GM23338 (cell line): ENCODE measurements at regions not wholly inside any gene's neighbourhood (a gene's known extent, or its start where the extent isn't known, plus 50 kb on each side); places are given as distances from the start of the nearest gene placed in this dataset.
A peak's percentile ranks its signal among the peaks of the same experiment; 100 is the strongest.

Source experiments
- ATAC-seq: fragments of 200-7000 bp; cut with Tn5 transposase; 3 replicates; pipeline ENCODE4 v1.9.1; 2020
- DNase-seq: peaks from one replicate; pipeline ENCODE4 v3.0.0-alpha.2; 2015; ENCODE audit warnings: low spot score
- H2AFZ ChIP-seq: fragments of 200-600 bp; sonication (generic); 2 replicates; pipeline ENCODE4 v1.8.0; 2016; ENCODE audit warnings: antibody characterized with exemption, mild to moderate bottlenecking, moderate library complexity
- H3F3A ChIP-seq: fragments of 200-600 bp; sonication (generic); replicated peaks from 2 replicates; pipeline ENCODE4 v1.8.0; 2017; ENCODE audit warnings: antibody characterized with exemption, mixed run types, low read depth
- H3K27ac ChIP-seq: fragments of 200-600 bp; sonication (generic); 2 replicates; pipeline ENCODE4 v1.6.1; 2016; ENCODE audit warnings: low read depth
- H3K27me3 ChIP-seq: fragments of 200-600 bp; sonication (generic); 2 replicates; pipeline ENCODE4 v1.8.0; 2016; ENCODE audit warnings: mild to moderate bottlenecking, mixed run types, moderate library complexity; ENCODE audit not compliant: insufficient read depth
- H3K36me3 ChIP-seq: fragments of 200-600 bp; sonication (generic); 2 replicates; pipeline ENCODE4 v1.8.0; 2016; ENCODE audit warnings: mild to moderate bottlenecking; ENCODE audit not compliant: insufficient read depth
- H3K4me1 ChIP-seq: fragments of 200-600 bp; sonication (generic); 2 replicates; pipeline ENCODE4 v1.8.0; 2016; ENCODE audit warnings: mild to moderate bottlenecking, moderate library complexity; ENCODE audit not compliant: insufficient read depth
- H3K4me2 ChIP-seq: fragments of 200-600 bp; sonication (generic); 2 replicates; pipeline ENCODE4 v1.7.1; 2017; ENCODE audit warnings: mixed run types
- H3K4me3 ChIP-seq: fragments of 200-600 bp; sonication (generic); 2 replicates; pipeline ENCODE4 v1.6.1; 2016; ENCODE audit warnings: mixed run types
- H3K79me2 ChIP-seq: fragments of 200-600 bp; sonication (generic); replicated peaks from 2 replicates; pipeline ENCODE4 v1.8.0; 2017; ENCODE audit warnings: mild to moderate bottlenecking; ENCODE audit not compliant: insufficient read depth
- H3K9me2 ChIP-seq: fragments of 200-600 bp; sonication (generic); 2 replicates; pipeline ENCODE4 v1.8.0; 2017; ENCODE audit not compliant: insufficient read depth
- H4K20me1 ChIP-seq: fragments of 200-600 bp; sonication (generic); replicated peaks from 2 replicates; pipeline ENCODE4 v1.8.0; 2017; ENCODE audit warnings: mild to moderate bottlenecking; ENCODE audit not compliant: insufficient read depth
- H3K27ac Mint-ChIP-seq: 2 replicates; pipeline ENCODE4 v1.8.0; 2020; ENCODE audit warnings: inconsistent platforms, mild to moderate bottlenecking, moderate library complexity, mixed read lengths
- H3K27me3 Mint-ChIP-seq: 3 replicates; pipeline ENCODE4 v1.8.0; 2022; ENCODE audit warnings: low read depth, mild to moderate bottlenecking, moderate library complexity, mixed read lengths, inconsistent platforms; ENCODE audit not compliant: insufficient read depth, poor library complexity
- H3K36me3 Mint-ChIP-seq: 3 replicates; pipeline ENCODE4 v1.8.0; 2021; ENCODE audit warnings: low read depth, mild to moderate bottlenecking, inconsistent platforms, moderate library complexity, mixed read lengths
- H3K4me1 Mint-ChIP-seq: 3 replicates; pipeline ENCODE4 v1.8.0; 2020; ENCODE audit warnings: mild to moderate bottlenecking, inconsistent platforms, mixed read lengths
- H3K4me3 Mint-ChIP-seq: 3 replicates; pipeline ENCODE4 v1.8.0; 2021; ENCODE audit warnings: moderate library complexity, mild to moderate bottlenecking, inconsistent platforms, mixed read lengths
- H3K9me3 Mint-ChIP-seq: 3 replicates; pipeline ENCODE4 v1.8.0; 2020; ENCODE audit warnings: moderate library complexity, mild to moderate bottlenecking, inconsistent platforms, mixed read lengths
- CREB1 ChIP-seq: fragments of 250-450 bp; sonication (Bioruptor Pico); IDR thresholded peaks from 2 replicates; pipeline ENCODE4 v1.5.0; 2020; ENCODE audit warnings: low read depth, mild to moderate bottlenecking, moderate library complexity
- ETS1 ChIP-seq: IDR thresholded peaks from 2 replicates; pipeline ENCODE4 v1.6.1; 2016; ENCODE audit warnings: antibody characterized with exemption
- EZH2phosphoT487 ChIP-seq: fragments of 200-600 bp; sonication (generic); IDR thresholded peaks from one replicate; pipeline ENCODE4 v1.8.1; 2018; ENCODE audit warnings: antibody characterized with exemption; ENCODE audit not compliant: unreplicated experiment
- JUNB ChIP-seq: IDR thresholded peaks from one replicate; pipeline ENCODE4 v1.6.1; 2016; ENCODE audit warnings: antibody characterized with exemption; ENCODE audit not compliant: unreplicated experiment
- NANOG ChIP-seq: IDR thresholded peaks from 2 replicates; pipeline ENCODE4 v1.6.1; 2016; ENCODE audit warnings: antibody characterized with exemption, borderline replicate concordance
- REST ChIP-seq: IDR thresholded peaks from one replicate; pipeline ENCODE4 v1.6.1; 2018; ENCODE audit warnings: antibody characterized with exemption; ENCODE audit not compliant: unreplicated experiment
- ZNF462 ChIP-seq: fragments of 250-450 bp; sonication (Bioruptor Pico); IDR thresholded peaks from 2 replicates; pipeline ENCODE4 v1.5.0; 2020; ENCODE audit warnings: mild to moderate bottlenecking, moderate library complexity

- peak overlapping the region; percentile 79 for H3K27ac Mint-ChIP-seq
- no peak for TF ChIP-seq EZH2phosphoT487
- TF ChIP-seq ETS1: no peak
- no peak for TF ChIP-seq ZNF462 (CRISPR knock-in tag)
- no peak for TF ChIP-seq NANOG
- no peak for TF ChIP-seq JUNB
- no peaks in the 10 kb centered on the region for H3K27me3 Mint-ChIP-seq
- no peaks in the 10 kb centered on the region for H3K27me3 ChIP-seq
- no peak overlapping the region for H3K4me3 ChIP-seq
- no peak overlapping the region for H3K4me3 Mint-ChIP-seq
- H3K27ac ChIP-seq: peak overlapping the region; percentile 61
- DNase-seq: peak; percentile 4
- no peaks in the 10 kb centered on the region for H3K79me2 ChIP-seq
- H3K4me1 ChIP-seq: peaks cover 24% of the 10 kb centered on the region
- no peaks in the 10 kb centered on the region for H4K20me1 ChIP-seq
- 0 out of 2 replicates have a peak overlapping the region, but pooled peaks have one; percentile 24 for H3K4me2 ChIP-seq
- H2AFZ ChIP-seq: peak overlapping the region; percentile 84; the same call in 1 of the 2 replicates
- H3K4me1 Mint-ChIP-seq: peaks cover 6% of the 10 kb centered on the region
- ATAC-seq: no peak; the same call in 2 of the 3 replicates
- H3K9me3 Mint-ChIP-seq: no peaks in the 10 kb centered on the region
- H3K9me2 ChIP-seq: no peaks in the 10 kb centered on the region
- H3K36me3 ChIP-seq: no peaks in the 10 kb centered on the region
- peaks cover 5% of the 10 kb centered on the region; the same call in 2 of the 3 replicates for H3K36me3 Mint-ChIP-seq
- H3F3A ChIP-seq: no peaks in the 10 kb centered on the region
These were observed 1329.8 kb downstream of the DSC3 start for GRCh38 chr18:29712785-29713184.

- no peak overlapping the region for H3K4me3 Mint-ChIP-seq
- peak overlapping the region; percentile 64 for H3K27ac ChIP-seq
- H3K4me1 ChIP-seq: peaks cover 24% of the 10 kb centered on the region
- H3F3A ChIP-seq: no peaks in the 10 kb centered on the region
- no peak for TF ChIP-seq REST
- 0 out of 2 replicates have a peak, but pooled peaks have one; percentile 50 for TF ChIP-seq ETS1
- TF ChIP-seq CREB1 (CRISPR knock-in tag): peak; percentile 73
- DNase-seq: peak; percentile 91
- H3K27me3 Mint-ChIP-seq: no peaks in the 10 kb centered on the region
- peak; percentile 96 for ATAC-seq
- no peaks in the 10 kb centered on the region for H4K20me1 ChIP-seq
- H3K9me2 ChIP-seq: no peaks in the 10 kb centered on the region
- peak overlapping the region; percentile 80; the same call in 1 of the 2 replicates for H3K27ac Mint-ChIP-seq
- H3K79me2 ChIP-seq: no peaks in the 10 kb centered on the region
- peaks cover 7% of the 10 kb centered on the region; the same call in 2 of the 3 replicates for H3K9me3 Mint-ChIP-seq
- H2AFZ ChIP-seq: no peak overlapping the region
- H3K4me1 Mint-ChIP-seq: peaks cover 6% of the 10 kb centered on the region
- no peak overlapping the region for H3K4me3 ChIP-seq
- no peaks in the 10 kb centered on the region for H3K36me3 ChIP-seq
- H3K27me3 ChIP-seq: no peaks in the 10 kb centered on the region
- H3K36me3 Mint-ChIP-seq: peaks cover 13% of the 10 kb centered on the region; the same call in 2 of the 3 replicates
- no peak overlapping the region for H3K4me2 ChIP-seq
These were observed 1330.6 kb downstream of the DSC3 start for GRCh38 chr18:29711932-29712331.
